ENCODE measurements at regions not wholly inside any gene's neighbourhood (a gene's known extent, or its start where the extent isn't known, plus 50 kb on each side); places are given as distances from the start of the nearest gene placed in this dataset.

DNA sequence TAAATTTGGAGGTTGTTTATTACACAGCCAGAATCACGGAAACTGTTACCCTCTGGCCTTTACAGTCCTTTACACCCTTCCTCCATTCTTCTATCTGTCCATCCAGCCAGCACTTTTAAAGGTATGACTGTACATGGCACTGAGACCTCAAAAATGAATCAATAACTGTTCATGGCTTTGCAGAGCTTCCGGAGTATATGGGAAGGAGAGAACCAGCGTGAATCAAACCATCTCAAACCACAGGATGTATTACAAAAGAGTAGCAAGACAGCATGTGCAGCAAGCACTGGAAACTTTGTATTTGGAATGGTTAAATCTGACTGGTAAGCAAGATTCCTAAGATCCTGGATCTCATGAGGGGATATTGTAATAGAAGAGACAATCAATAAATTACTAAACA is 228.5 kb upstream of the CASK start:
- ATAC-seq, result no peak
- no TSS peak for BruUV-seq (replicated peaks)
- no peak for TF ChIP-seq RAD21 (IDR thresholded peaks at IDR 0.05; ENCODE audit: low read depth)
- no peak for TF ChIP-seq YY1 (IDR thresholded peaks at IDR 0.05; ENCODE audit: extremely low read depth, insufficient replicate concordance, low read depth, low read length)
- TF ChIP-seq, protein P1, sequence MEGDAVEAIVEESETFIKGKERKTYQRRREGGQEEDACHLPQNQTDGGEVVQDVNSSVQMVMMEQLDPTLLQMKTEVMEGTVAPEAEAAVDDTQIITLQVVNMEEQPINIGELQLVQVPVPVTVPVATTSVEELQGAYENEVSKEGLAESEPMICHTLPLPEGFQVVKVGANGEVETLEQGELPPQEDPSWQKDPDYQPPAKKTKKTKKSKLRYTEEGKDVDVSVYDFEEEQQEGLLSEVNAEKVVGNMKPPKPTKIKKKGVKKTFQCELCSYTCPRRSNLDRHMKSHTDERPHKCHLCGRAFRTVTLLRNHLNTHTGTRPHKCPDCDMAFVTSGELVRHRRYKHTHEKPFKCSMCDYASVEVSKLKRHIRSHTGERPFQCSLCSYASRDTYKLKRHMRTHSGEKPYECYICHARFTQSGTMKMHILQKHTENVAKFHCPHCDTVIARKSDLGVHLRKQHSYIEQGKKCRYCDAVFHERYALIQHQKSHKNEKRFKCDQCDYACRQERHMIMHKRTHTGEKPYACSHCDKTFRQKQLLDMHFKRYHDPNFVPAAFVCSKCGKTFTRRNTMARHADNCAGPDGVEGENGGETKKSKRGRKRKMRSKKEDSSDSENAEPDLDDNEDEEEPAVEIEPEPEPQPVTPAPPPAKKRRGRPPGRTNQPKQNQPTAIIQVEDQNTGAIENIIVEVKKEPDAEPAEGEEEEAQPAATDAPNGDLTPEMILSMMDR (IDR thresholded peaks at IDR 0.05 in 2 of 3, conservative IDR thresholded peaks at IDR 0.05 in 1 of 3; ENCODE audit: borderline replicate concordance in 1 of 3, insufficient read depth in 1 of 3, low read depth in 2 of 3, low read length in 2 of 3), result no peak
- TF ChIP-seq CBX3 (IDR thresholded peaks at IDR 0.05; ENCODE audit: low read depth), result no peak
- no peak for TF ChIP-seq ZNF274 (IDR thresholded peaks at IDR 0.05; ENCODE audit: low read depth, low read length)
- TF ChIP-seq SIN3A (IDR thresholded peaks at IDR 0.05; ENCODE audit: low read depth), result no peak
- no peak for TF ChIP-seq TCF7L2 (IDR thresholded peaks at IDR 0.05; ENCODE audit: borderline replicate concordance, extremely low read depth, insufficient read depth, insufficient read length)
- TF ChIP-seq CEBPB (IDR thresholded peaks at IDR 0.05; ENCODE audit: low read depth), result no peak
- no peak for TF ChIP-seq SRF (IDR thresholded peaks at IDR 0.05; ENCODE audit: low read depth)
- TF ChIP-seq, protein P2, sequence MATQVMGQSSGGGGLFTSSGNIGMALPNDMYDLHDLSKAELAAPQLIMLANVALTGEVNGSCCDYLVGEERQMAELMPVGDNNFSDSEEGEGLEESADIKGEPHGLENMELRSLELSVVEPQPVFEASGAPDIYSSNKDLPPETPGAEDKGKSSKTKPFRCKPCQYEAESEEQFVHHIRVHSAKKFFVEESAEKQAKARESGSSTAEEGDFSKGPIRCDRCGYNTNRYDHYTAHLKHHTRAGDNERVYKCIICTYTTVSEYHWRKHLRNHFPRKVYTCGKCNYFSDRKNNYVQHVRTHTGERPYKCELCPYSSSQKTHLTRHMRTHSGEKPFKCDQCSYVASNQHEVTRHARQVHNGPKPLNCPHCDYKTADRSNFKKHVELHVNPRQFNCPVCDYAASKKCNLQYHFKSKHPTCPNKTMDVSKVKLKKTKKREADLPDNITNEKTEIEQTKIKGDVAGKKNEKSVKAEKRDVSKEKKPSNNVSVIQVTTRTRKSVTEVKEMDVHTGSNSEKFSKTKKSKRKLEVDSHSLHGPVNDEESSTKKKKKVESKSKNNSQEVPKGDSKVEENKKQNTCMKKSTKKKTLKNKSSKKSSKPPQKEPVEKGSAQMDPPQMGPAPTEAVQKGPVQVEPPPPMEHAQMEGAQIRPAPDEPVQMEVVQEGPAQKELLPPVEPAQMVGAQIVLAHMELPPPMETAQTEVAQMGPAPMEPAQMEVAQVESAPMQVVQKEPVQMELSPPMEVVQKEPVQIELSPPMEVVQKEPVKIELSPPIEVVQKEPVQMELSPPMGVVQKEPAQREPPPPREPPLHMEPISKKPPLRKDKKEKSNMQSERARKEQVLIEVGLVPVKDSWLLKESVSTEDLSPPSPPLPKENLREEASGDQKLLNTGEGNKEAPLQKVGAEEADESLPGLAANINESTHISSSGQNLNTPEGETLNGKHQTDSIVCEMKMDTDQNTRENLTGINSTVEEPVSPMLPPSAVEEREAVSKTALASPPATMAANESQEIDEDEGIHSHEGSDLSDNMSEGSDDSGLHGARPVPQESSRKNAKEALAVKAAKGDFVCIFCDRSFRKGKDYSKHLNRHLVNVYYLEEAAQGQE (IDR thresholded peaks at IDR 0.05; ENCODE audit: low read depth), result no peak

More for the DNA sequence above, 228.5 kb upstream of the CASK start:
- Histone ChIP-seq H2AFZ (ENCODE audit: low read depth, low read length, poor library complexity, severe bottlenecking) (no peak overlapping the region), H3K4me3 (replicated peaks in 1 of 2; ENCODE audit: low read depth in 1 of 2, low read length in 2 of 2) (no peak overlapping the region), H3K4me1 (ENCODE audit: control insufficient read depth in 1 of 2, insufficient read depth in 2 of 2, low read length in 2 of 2) (no peaks in the 10 kb centered on the region), H3K27ac (ENCODE audit: low read depth, low read length) (no peak overlapping the region), H3K79me2 (ENCODE audit: insufficient read depth, low read length) (no peaks in the 10 kb centered on the region), H3K9me2 (ENCODE audit: insufficient read depth) (no peaks in the 10 kb centered on the region), H3K36me3 (ENCODE audit: control insufficient read depth in 1 of 2, insufficient read depth in 2 of 2, low read length in 2 of 2) (no peaks in the 10 kb centered on the region), H3K9me3 (ENCODE audit: control insufficient read depth in 1 of 2, insufficient read depth in 1 of 2, low read depth in 1 of 2, low read length in 2 of 2) (no peaks in the 10 kb centered on the region), H3K27me3 (ENCODE audit: insufficient read depth, low read length) (no peaks in the 10 kb centered on the region), H4K20me1 (ENCODE audit: insufficient read depth) (no peaks in the 10 kb centered on the region), H3K4me2 (ENCODE audit: low read length) (no peak overlapping the region), H3K9ac (ENCODE audit: low read length) (no peak overlapping the region)
- intact Hi-C loops (cut with micrococcal nuclease), result no loop called here
- ChIA-PET RAD21 (ENCODE audit: low non-redundant PET in 1 of 2, low total read pairs in 2 of 2, uncharacterized antibody in 2 of 2, unreplicated experiment in 2 of 2) (no interaction called here), CTCF (no interaction called here), POLR2A (no interaction called here)
- DNase-seq (ENCODE audit: low read depth, low spot score), result no peak

Data from HCT116 (cell line).